HepG2 (cell line): ENCODE measurements at regions not wholly inside any gene's neighbourhood (a gene's known extent, or its start where the extent isn't known, plus 50 kb on each side); places are given as distances from the start of the nearest gene placed in this dataset.

Experiments
- ATAC-seq: fragments of 200-7000 bp; cut with Tn5 transposase; 3 replicates; pipeline ENCODE4 v1.9.1; 2020; ENCODE audit warnings: mild to moderate bottlenecking, moderate library complexity
- BruUV-seq: library from RNA; stranded (reverse); fragments of 400-500 nt; replicated peaks from 2 replicates; lab custom pipeline; 2021; lab: Mats Ljungman, UMichigan
- CTCF ChIA-PET: fragments of 300-600 bp; formaldehyde crosslinking; extraction: SDS; loops from one replicate; lab custom pipeline; 2021; ENCODE audit warnings: low total read pairs, inconsistent platforms, low intra/inter-chr PET ratio; lab: Yijun Ruan, JAX
- POLR2A ChIA-PET: fragments of 350-600 bp; sonication (Branson Sonifier 250); formaldehyde crosslinking; loops from one replicate; lab custom pipeline; 2020; ENCODE audit warnings: antibody characterized with exemption, inconsistent platforms; lab: Yijun Ruan, JAX
- DNase-seq: peaks from one replicate; pipeline ENCODE4 v3.0.0-alpha.2; 2015; ENCODE audit warnings: low spot score
- FAIRE-seq: peaks from 3 replicates; lab custom pipeline; 2011; peaks lifted over from hg19 to GRCh38; lab: Jason Lieb, UNC
- H2AFZ ChIP-seq: one replicate; pipeline ENCODE4 v1.6.1; 2011; ENCODE audit warnings: low read length, inconsistent platforms
- H3K27ac ChIP-seq: fragments of 300-600 bp; 3 replicates; pipeline ENCODE4 v1.8.0; 2011; ENCODE audit warnings: mixed run types, mild to moderate bottlenecking, mixed read lengths, low read length, inconsistent platforms; ENCODE audit not compliant: insufficient read depth; ENCODE audit errors: extremely low read length
- H3K27me3 ChIP-seq, 2 experiments: fragments of 200-600 bp in 1 of 2; 2 replicates in 1 of 2; 3 replicates in 1 of 2; pipeline versions ENCODE4 v1.6.0 to v1.8.0; 2011; ENCODE audit warnings: low read length in 2 of 2, mild to moderate bottlenecking in 2 of 2, moderate library complexity in 2 of 2, inconsistent platforms in 1 of 2; ENCODE audit not compliant: insufficient read depth in 2 of 2, control insufficient read depth in 1 of 2
- H3K36me3 ChIP-seq, 2 experiments: fragments of 200-600 bp in 1 of 2; replicated peaks in 1 of 2; 2 replicates in 1 of 2; 3 replicates in 1 of 2; pipeline versions ENCODE4 v1.5.1 to v1.8.0; 2011; ENCODE audit warnings: low read length in 2 of 2, inconsistent platforms in 1 of 2; ENCODE audit not compliant: insufficient read depth in 2 of 2, control insufficient read depth in 1 of 2
- H3K4me1 ChIP-seq: 2 replicates; pipeline ENCODE4 v1.5.1; 2012; ENCODE audit warnings: low read length, inconsistent platforms; ENCODE audit not compliant: insufficient read depth
- H3K4me2 ChIP-seq: 2 replicates; pipeline ENCODE4 v1.6.0; 2011; ENCODE audit warnings: low read depth, low read length, inconsistent platforms
- H3K4me3 ChIP-seq, 3 experiments: fragments of 200-600 bp in 1 of 3; sonication (generic), shearing (Covaris generic) in 1 of 3; replicated peaks in 1 of 3; 2 replicates each; pipeline ENCODE4 v1.5.1; 2011 to 2016; ENCODE audit warnings: low read length in 3 of 3, inconsistent platforms in 2 of 3, low read depth in 2 of 3, mild to moderate bottlenecking in 2 of 3, control low read depth in 1 of 3, mixed read lengths in 1 of 3; ENCODE audit not compliant: insufficient read depth in 1 of 3
- H3K79me2 ChIP-seq: one replicate; pipeline ENCODE4 v1.6.1; 2011; ENCODE audit warnings: low read length, inconsistent platforms; ENCODE audit not compliant: insufficient read depth
- H3K9ac ChIP-seq: 2 replicates; pipeline ENCODE4 v1.6.0; 2011; ENCODE audit warnings: mild to moderate bottlenecking, low read depth, low read length, inconsistent platforms; ENCODE audit not compliant: insufficient read depth
- H3K9me3 ChIP-seq: 2 replicates; pipeline ENCODE4 v1.5.1; 2012; ENCODE audit warnings: mild to moderate bottlenecking, low read length
- H4K20me1 ChIP-seq: 2 replicates; pipeline ENCODE4 v1.6.0; 2011; ENCODE audit warnings: inconsistent platforms, mild to moderate bottlenecking, low read length, moderate library complexity; ENCODE audit not compliant: insufficient read depth
- FOXO1 ChIP-seq: sonication (generic); formaldehyde crosslinking; IDR thresholded peaks from 2 replicates; pipeline ENCODE4 v1.4.0; 2020; ENCODE audit warnings: missing genetic modification reagents
- HMG20A ChIP-seq: IDR thresholded peaks from 2 replicates; pipeline ENCODE4 v1.6.1; 2016; ENCODE audit warnings: borderline replicate concordance
- MYC ChIP-seq: sonication (generic); formaldehyde crosslinking; IDR thresholded peaks from 2 replicates; pipeline ENCODE4 v1.9.0; 2021; ENCODE audit warnings: missing genetic modification reagents, borderline replicate concordance
- NCOA5 ChIP-seq: sonication (generic); formaldehyde crosslinking; IDR thresholded peaks from 2 replicates; pipeline ENCODE4 v1.4.0; 2020; ENCODE audit warnings: missing genetic modification reagents
- PRDM4 ChIP-seq: sonication (generic); formaldehyde crosslinking; IDR thresholded peaks from 2 replicates; pipeline ENCODE4 v1.9.0; 2021; ENCODE audit warnings: missing genetic modification reagents, borderline replicate concordance
- RELA ChIP-seq: sonication (generic); formaldehyde crosslinking; IDR thresholded peaks from 2 replicates; pipeline ENCODE4 v1.4.0; 2020; ENCODE audit warnings: missing genetic modification reagents
- RFX5 ChIP-seq: IDR thresholded peaks from 2 replicates; pipeline ENCODE4 v1.6.1; 2011; ENCODE audit warnings: low read depth, low read length, improper control_type of control experiment
- RXRA ChIP-seq: sonication (generic); formaldehyde crosslinking; IDR thresholded peaks from 2 replicates; pipeline ENCODE4 v1.5.1; 2020; ENCODE audit warnings: missing genetic modification reagents
- SNRNP70 ChIP-seq: fragments of 200-400 bp; formaldehyde crosslinking; IDR thresholded peaks from 2 replicates; pipeline ENCODE4 v1.6.1; 2017; ENCODE audit warnings: mild to moderate bottlenecking, low read depth, low read length, moderate library complexity
- TRIM24 ChIP-seq: sonication (generic); formaldehyde crosslinking; IDR thresholded peaks from 2 replicates; pipeline ENCODE4 v1.8.0; 2022; ENCODE audit warnings: mild to moderate bottlenecking, missing genetic modification reagents
- WGBS: methylation state at CpG from one replicate; pipeline ENCODE4 v1.1.6; 2017; ENCODE audit warnings: low lambda C conversion rate; 5-methylcytosine and 5-hydroxymethylcytosine counted together
- in situ Hi-C: cut with HindIII; loops from 2 replicates; pipeline ENCODE4 v1.10.0; 2017; ENCODE audit warnings: low pct_unique_long_range_greater_than_20kb; ENCODE audit not compliant: extremely low pct_ligation_motif_present
- intact Hi-C: fragments of 100-400 bp; cut with micrococcal nuclease; formaldehyde crosslinking; loops from one replicate; pipeline ENCODE4 v1.10.0; 2022; ENCODE audit not compliant: unreplicated experiment
- TF ChIP-seq, protein P1 (sequence below): IDR thresholded peaks from 2 replicates; pipeline ENCODE4 v1.6.1; 2012; ENCODE audit warnings: inconsistent platforms

- Histone ChIP-seq H3K9me3 (no peaks in the 10 kb centered on the region), H3K27ac (no peak overlapping the region), H4K20me1 (no peaks in the 10 kb centered on the region), H2AFZ (no peak overlapping the region), H3K4me3 (no peak overlapping the region), H3K27me3 (no peaks in the 10 kb centered on the region), H3K9ac (no peak overlapping the region), H3K4me2 (no peak overlapping the region), H3K79me2 (no peaks in the 10 kb centered on the region), H3K36me3 (no peaks in the 10 kb centered on the region), H3K4me1 (no peaks in the 10 kb centered on the region)
- FAIRE-seq (no peak), DNase-seq (no peak), ATAC-seq (no peak)
- in situ Hi-C loops = no loop called here
- no TSS peak for BruUV-seq
- TF ChIP-seq HMG20A (CRISPR knock-in tag) = no peak
- no peak for TF ChIP-seq TRIM24
- no peak for TF ChIP-seq MYC (CRISPR knock-in tag)
- TF ChIP-seq FOXO1 = no peak
- TF ChIP-seq PRDM4 (CRISPR knock-in tag) = no peak
- TF ChIP-seq NCOA5 (CRISPR knock-in tag) = no peak
- TF ChIP-seq, protein P1, sequence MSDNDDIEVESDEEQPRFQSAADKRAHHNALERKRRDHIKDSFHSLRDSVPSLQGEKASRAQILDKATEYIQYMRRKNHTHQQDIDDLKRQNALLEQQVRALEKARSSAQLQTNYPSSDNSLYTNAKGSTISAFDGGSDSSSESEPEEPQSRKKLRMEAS = no peak
- no peak for TF ChIP-seq SNRNP70
- no peak for TF ChIP-seq RFX5
- no peak for TF ChIP-seq RELA (CRISPR knock-in tag)
- TF ChIP-seq RXRA (CRISPR knock-in tag) = no peak
- CTCF ChIA-PET = no interaction called here
- intact Hi-C loops = no loop called here
- 9% methylated on average over 6 of the region's 6 CpGs for whole genome bisulfite sequencing
- POLR2A ChIA-PET = no interaction called here
These were observed 217.3 kb downstream of the HERPUD2 start for GRCh38 chr7:35477609-35478008.
